Fibroblast of lung (primary cell): ENCODE measurements at regions not wholly inside any gene's neighbourhood (a gene's known extent, or its start where the extent isn't known, plus 50 kb on each side); places are given as distances from the start of the nearest gene placed in this dataset.

Experiments
- DNase-seq, 2 donors: peaks; one replicate each; pipeline versions ENCODE4 v3.0.0 to v3.0.0-alpha.2; 2010; ENCODE audit warnings: low read depth in 2 of 2
- H2AFZ ChIP-seq: 2 replicates; pipeline ENCODE4 v1.5.1; 2012; ENCODE audit warnings: low read length, control low read depth, inconsistent platforms
- H3K27ac ChIP-seq: 2 replicates; pipeline ENCODE4 v1.5.1; 2011; ENCODE audit warnings: low read length, control low read depth; ENCODE audit not compliant: insufficient read depth
- H3K27me3 ChIP-seq: 2 replicates; pipeline ENCODE4 v1.5.1; 2011; ENCODE audit warnings: mild to moderate bottlenecking, low read length; ENCODE audit not compliant: control insufficient read depth, insufficient read depth
- H3K36me3 ChIP-seq: 2 replicates; pipeline ENCODE4 v1.5.1; 2011; ENCODE audit warnings: low read length; ENCODE audit not compliant: control insufficient read depth, insufficient read depth
- H3K4me1 ChIP-seq: 2 replicates; pipeline ENCODE4 v1.5.1; 2011; ENCODE audit warnings: low read length; ENCODE audit not compliant: control insufficient read depth, insufficient read depth; ENCODE audit errors: extremely low read depth
- H3K4me2 ChIP-seq: 2 replicates; pipeline ENCODE4 v1.5.1; 2011; ENCODE audit warnings: low read length, control low read depth; ENCODE audit not compliant: insufficient read depth; ENCODE audit errors: extremely low read depth
- H3K4me3 ChIP-seq, 4 experiments: fragments of 200-600 bp in 1 of 4; sonication (generic) in 1 of 4; replicated peaks in 1 of 4; 2 replicates each; pipeline ENCODE4 v1.5.1; 2011 to 2016; ENCODE audit warnings: low read length in 4 of 4, low read depth in 3 of 4, mild to moderate bottlenecking in 3 of 4, control low read depth in 2 of 4, inconsistent platforms in 1 of 4, mixed read lengths in 1 of 4; ENCODE audit not compliant: insufficient read depth in 1 of 4; ENCODE audit errors: control extremely low read depth in 1 of 4
- H3K79me2 ChIP-seq: 2 replicates; pipeline ENCODE4 v1.5.1; 2012; ENCODE audit warnings: mild to moderate bottlenecking, low read length, inconsistent platforms; ENCODE audit not compliant: control insufficient read depth, insufficient read depth
- H3K9ac ChIP-seq: 2 replicates; pipeline ENCODE4 v1.5.1; 2011; ENCODE audit warnings: mild to moderate bottlenecking, low read length, control low read depth; ENCODE audit not compliant: insufficient read depth
- H3K9me3 ChIP-seq: 2 replicates; pipeline ENCODE4 v1.5.1; 2012; ENCODE audit warnings: low read depth, low read length; ENCODE audit not compliant: control insufficient read depth, insufficient read depth
- H4K20me1 ChIP-seq: 2 replicates; pipeline ENCODE4 v1.5.1; 2011; ENCODE audit warnings: low read length; ENCODE audit not compliant: control insufficient read depth, insufficient read depth; ENCODE audit errors: extremely low read depth
- EZH2 ChIP-seq: IDR thresholded peaks from 2 replicates; pipeline ENCODE4 v1.5.1; 2012; ENCODE audit warnings: low read length, control low read depth, mild to moderate bottlenecking; ENCODE audit errors: missing control alignments
- TF ChIP-seq, protein P1 (sequence below), 2 donors: IDR thresholded peaks in 1 of 2; conservative IDR thresholded peaks in 1 of 2; 1 replicate in 1 of 2; 2 replicates in 1 of 2; pipeline ENCODE4 v1.5.1; 2011 to 2012; ENCODE audit warnings: low read length in 2 of 2, control low read depth in 1 of 2, inconsistent platforms in 1 of 2, low read depth in 1 of 2, mild to moderate bottlenecking in 1 of 2

DNA sequence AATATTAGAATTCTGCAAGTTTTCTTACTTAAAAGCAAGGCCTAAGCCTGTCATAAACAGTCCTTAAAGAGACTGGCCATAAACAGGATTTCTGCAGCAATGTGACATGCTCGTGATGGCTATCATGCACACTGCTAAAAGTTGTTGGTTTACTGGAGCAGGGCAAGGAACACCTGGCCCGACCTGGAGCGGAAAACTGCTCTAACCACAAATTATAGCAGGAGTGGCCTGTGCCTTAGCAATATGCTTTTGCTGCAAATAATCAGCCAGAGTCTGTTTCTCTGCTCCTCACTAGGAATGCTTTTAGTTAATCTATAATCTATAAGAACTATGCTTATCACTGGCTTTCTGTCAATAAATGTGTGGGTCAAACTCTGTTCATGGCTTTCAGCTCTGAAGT is 322.9 kb upstream of the RPS23 start:
- Histone ChIP-seq H2AFZ (no peak overlapping the region), H3K9me3 (no peaks in the 10 kb centered on the region), H3K27me3 (no peaks in the 10 kb centered on the region), H3K4me1 (no peaks in the 10 kb centered on the region), H3K79me2 (no peaks in the 10 kb centered on the region), H3K36me3 (no peaks in the 10 kb centered on the region), H3K27ac (no peak overlapping the region), H3K9ac (no peak overlapping the region), H3K4me3 (no peak overlapping the region), H4K20me1 (no peaks in the 10 kb centered on the region), H3K4me2 (no peak overlapping the region)
- no peak for DNase-seq
- no peak for TF ChIP-seq EZH2
- TF ChIP-seq, protein P1, sequence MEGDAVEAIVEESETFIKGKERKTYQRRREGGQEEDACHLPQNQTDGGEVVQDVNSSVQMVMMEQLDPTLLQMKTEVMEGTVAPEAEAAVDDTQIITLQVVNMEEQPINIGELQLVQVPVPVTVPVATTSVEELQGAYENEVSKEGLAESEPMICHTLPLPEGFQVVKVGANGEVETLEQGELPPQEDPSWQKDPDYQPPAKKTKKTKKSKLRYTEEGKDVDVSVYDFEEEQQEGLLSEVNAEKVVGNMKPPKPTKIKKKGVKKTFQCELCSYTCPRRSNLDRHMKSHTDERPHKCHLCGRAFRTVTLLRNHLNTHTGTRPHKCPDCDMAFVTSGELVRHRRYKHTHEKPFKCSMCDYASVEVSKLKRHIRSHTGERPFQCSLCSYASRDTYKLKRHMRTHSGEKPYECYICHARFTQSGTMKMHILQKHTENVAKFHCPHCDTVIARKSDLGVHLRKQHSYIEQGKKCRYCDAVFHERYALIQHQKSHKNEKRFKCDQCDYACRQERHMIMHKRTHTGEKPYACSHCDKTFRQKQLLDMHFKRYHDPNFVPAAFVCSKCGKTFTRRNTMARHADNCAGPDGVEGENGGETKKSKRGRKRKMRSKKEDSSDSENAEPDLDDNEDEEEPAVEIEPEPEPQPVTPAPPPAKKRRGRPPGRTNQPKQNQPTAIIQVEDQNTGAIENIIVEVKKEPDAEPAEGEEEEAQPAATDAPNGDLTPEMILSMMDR (conservative IDR thresholded peaks at IDR 0.05 in 1 of 2, IDR thresholded peaks at IDR 0.05 in 1 of 2; ENCODE audit: low read depth in 1 of 2, low read length in 2 of 2): no peak

DNA sequence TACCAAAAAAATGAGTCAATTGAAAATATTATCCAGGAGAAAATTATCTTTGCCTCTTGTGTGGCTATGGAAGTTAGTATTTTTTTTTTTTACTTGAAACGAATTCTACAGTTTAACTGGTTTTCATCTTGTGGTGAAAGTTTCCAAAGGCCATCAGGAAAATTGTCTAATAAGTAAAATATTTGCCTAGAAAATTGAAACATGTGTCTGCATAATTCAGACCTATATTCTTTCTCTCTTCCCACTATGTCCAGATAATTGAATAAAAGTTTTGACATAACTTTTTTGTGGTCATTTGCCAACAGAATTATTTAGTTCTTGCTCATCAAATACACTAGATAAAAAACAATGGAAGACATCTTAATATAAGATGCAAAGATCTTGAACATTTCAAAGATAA is 321.5 kb upstream of the RPS23 start:
- Histone ChIP-seq H3K9ac (no peak overlapping the region), H3K9me3 (no peaks in the 10 kb centered on the region), H3K4me2 (no peak overlapping the region), H3K79me2 (no peaks in the 10 kb centered on the region), H2AFZ (no peak overlapping the region), H3K4me3 (no peak overlapping the region), H4K20me1 (no peaks in the 10 kb centered on the region), H3K36me3 (no peaks in the 10 kb centered on the region), H3K27ac (no peak overlapping the region), H3K27me3 (no peaks in the 10 kb centered on the region), H3K4me1 (no peaks in the 10 kb centered on the region)
- no peak for TF ChIP-seq EZH2
- TF ChIP-seq, protein P1 (conservative IDR thresholded peaks at IDR 0.05 in 1 of 2, IDR thresholded peaks at IDR 0.05 in 1 of 2; ENCODE audit: low read depth in 1 of 2, low read length in 2 of 2): no peak
- DNase-seq: peak in 1 of 2 donors; percentile 23

DNA sequence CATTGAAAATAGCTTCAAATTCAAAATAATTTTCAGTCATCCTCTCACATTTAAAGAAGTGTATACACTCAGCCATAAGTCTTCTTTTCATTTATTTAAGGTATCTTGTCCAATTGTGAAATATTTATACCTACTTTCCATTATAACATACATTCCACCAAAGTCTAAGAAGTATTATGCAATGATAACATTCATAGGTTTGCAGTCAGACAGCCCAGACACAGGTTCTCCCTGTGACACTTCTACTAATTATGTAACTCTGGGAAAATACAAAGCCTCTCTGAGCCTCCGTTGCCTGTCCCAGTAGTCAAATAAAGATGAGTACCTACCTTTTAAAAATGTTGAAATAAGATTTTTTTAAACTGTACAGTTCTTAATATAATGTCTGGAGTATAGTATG is 320.9 kb upstream of the RPS23 start:
- Histone ChIP-seq H3K9ac (no peak overlapping the region), H3K4me2 (no peak overlapping the region), H3K4me3 (no peak overlapping the region), H3K36me3 (no peaks in the 10 kb centered on the region), H3K4me1 (no peaks in the 10 kb centered on the region), H3K9me3 (no peaks in the 10 kb centered on the region), H3K79me2 (no peaks in the 10 kb centered on the region), H3K27ac (no peak overlapping the region), H3K27me3 (no peaks in the 10 kb centered on the region), H2AFZ (no peak overlapping the region), H4K20me1 (no peaks in the 10 kb centered on the region)
- no peak for DNase-seq
- no peak for TF ChIP-seq EZH2
- TF ChIP-seq, protein P1 (conservative IDR thresholded peaks at IDR 0.05 in 1 of 2, IDR thresholded peaks at IDR 0.05 in 1 of 2; ENCODE audit: low read depth in 1 of 2, low read length in 2 of 2): no peak
